DMS153 treated with DMSO at 0.1 percent for 48 hours (cell line): ENCODE measurements at regions not wholly inside any gene's neighbourhood (a gene's known extent, or its start where the extent isn't known, plus 50 kb on each side); places are given as distances from the start of the nearest gene placed in this dataset.

Experiments used
- DNase-seq: peaks from one replicate; lab custom pipeline; 2025; ENCODE audit not compliant: unreplicated experiment; lab: John Stamatoyannopoulos, UW

DNA sequence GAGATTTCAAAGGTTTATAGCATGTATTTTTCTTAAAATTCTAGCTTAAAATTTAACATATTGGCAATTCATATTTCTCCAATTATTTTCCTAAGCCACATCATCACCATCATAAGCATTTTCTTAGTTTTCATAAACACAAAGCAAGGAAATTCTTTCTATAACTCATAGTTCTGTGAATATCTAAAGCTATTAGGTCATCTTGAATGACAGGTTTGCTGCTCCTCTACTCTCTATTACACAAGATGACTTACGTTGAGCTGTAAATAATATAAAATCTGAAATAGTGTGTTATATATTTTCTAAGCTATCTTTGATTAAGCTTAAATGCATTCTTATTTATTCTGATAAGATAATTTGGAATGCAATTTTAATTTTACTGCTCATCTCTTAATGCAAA is 984.6 kb upstream of the CNTNAP5 start:
- DNase-seq: no peak

DNA sequence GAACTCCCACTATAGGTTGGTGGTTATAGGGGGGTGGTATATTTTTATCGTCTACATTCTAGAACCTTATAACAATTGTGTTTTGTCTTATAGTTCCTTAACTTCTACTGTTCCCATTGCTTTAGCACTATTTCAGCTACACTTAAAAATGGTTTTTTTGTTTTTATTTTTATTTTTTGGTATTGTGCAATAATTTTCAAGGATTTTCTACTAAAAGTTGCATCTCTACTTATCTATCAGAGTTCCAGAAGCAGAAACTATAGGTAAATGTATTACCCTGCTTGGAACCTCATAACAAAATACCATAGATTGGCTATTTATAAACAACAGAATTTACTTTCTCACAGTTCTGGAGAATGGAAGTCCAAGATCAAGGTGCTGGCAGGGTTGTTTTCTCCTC is 981.6 kb upstream of the CNTNAP5 start:
- DNase-seq: no peak

- no peak for DNase-seq
Measured at GRCh38 chr2:123045713-123046112, 979.4 kb upstream of the CNTNAP5 start.

GRCh38 chr2:123047186-123047585 is 977.9 kb upstream of the CNTNAP5 start:
- DNase-seq: no peak

- DNase-seq: no peak
Measured at GRCh38 chr2:123051136-123051535, 974.0 kb upstream of the CNTNAP5 start.

DNA sequence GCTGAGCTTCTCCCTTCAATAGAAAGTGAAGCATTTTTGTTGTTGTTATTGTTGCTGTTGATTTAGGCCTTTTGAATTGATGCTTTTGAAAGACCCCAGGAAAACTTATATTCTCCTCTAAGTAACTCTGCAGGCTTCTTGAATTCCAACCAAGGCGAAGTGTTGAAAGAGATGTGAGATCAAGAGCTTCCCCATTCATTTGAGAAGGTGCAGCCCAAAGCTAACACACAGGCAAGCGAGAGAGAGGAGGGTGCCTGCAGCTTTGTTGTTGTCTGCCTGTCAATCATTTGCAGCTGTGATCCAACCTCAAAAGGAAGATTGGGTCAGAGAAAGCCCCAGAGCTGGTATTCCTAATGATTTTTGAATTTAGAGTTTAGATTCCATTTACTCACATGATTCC is 963.6 kb upstream of the CNTNAP5 start:
- DNase-seq: no peak

GRCh38 chr2:123073371-123073770 is 951.7 kb upstream of the CNTNAP5 start:
- no peak for DNase-seq

DNA sequence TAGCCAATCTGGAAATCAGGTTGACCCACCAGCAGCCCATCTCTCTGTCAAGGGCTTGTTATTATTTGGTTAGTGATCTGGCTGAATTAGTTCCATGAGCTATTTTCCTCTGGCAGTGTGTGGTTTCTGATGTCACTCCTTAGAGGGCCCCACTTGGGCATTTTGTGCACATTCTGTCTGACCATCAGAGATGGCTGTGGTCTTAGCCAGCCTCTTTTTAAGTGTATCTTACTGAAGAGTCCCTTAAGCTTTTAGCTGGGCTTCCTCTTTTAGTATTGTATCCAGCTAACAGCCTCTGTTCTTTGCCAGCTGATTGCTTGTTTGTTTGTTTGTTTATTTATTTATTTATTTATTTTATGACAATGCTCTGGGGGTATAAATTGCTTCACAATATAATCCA is 951.1 kb upstream of the CNTNAP5 start:
- no peak for DNase-seq

GRCh38 chr2:123077101-123077500 is 948.0 kb upstream of the CNTNAP5 start:
- no peak for DNase-seq

GRCh38 chr2:123080331-123080730 is 944.8 kb upstream of the CNTNAP5 start:
- DNase-seq: no peak

DNA sequence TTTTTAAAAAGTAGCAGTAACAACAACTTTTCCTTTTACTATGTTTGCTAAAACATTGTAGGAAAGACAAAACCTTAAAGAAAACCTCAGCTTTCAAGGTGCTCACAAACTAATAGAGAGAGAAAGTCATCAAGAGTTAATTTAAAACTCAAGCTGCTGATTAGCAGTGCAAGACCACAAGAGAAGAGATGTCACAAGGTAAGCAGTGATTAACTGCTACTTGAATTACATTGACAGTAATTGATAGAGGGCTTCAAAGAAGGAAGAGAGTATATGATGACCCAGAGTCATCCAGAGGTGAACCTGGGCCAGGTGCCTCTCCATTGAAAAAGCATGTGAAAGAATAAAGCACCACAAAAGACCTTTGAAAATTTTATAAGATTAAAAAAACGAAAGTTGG is 939.6 kb upstream of the CNTNAP5 start:
- DNase-seq: no peak

DNA sequence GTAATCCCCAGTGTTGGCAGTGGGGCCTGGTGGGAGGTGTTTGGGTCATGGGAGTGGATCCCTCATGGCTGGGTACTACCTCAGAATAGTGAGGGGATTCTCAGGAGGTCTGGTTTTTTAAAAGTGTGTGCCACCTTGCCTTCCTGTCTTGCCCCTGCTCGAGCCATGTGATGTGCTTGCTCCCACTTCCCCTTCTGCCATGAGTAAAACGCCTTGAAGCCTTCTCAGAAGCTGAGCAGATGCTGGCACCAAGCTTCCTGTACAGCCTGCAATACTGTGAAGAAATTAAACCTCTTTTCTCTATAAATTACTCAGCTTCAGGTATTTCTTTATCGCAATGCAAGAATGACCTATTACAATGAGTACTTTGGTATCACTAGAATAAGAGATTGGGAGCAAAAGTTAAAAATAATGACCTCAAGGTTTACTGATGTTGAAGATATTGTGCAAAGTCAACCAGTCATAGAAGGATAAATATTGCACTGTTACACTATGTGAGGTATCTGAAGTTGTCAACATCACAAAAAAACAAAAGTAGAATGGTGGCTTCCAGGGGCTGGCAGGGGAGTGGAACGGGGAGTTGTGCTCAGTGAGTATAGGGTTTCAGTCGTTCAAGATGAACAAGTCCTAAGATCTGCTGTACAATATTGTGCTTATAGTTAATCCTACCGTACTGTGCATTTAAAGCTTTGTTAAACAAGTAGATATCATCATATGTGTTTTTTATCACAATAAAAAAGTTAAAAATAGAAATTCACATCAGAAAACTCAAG is 938.3 kb upstream of the CNTNAP5 start:
- DNase-seq: no peak

- DNase-seq: no peak
Measured at GRCh38 chr2:123091471-123091870, 933.6 kb upstream of the CNTNAP5 start.

GRCh38 chr2:123093199-123093598 is 931.9 kb upstream of the CNTNAP5 start:
- no peak for DNase-seq

GRCh38 chr2:123095219-123095835 is 929.8 kb upstream of the CNTNAP5 start:
- no peak for DNase-seq

GRCh38 chr2:123098619-123099018 is 926.5 kb upstream of the CNTNAP5 start:
- DNase-seq: no peak

GRCh38 chr2:123101434-123101833 is 923.7 kb upstream of the CNTNAP5 start:
- no peak for DNase-seq

GRCh38 chr2:123103902-123104301 is 921.2 kb upstream of the CNTNAP5 start:
- DNase-seq: no peak

DNA sequence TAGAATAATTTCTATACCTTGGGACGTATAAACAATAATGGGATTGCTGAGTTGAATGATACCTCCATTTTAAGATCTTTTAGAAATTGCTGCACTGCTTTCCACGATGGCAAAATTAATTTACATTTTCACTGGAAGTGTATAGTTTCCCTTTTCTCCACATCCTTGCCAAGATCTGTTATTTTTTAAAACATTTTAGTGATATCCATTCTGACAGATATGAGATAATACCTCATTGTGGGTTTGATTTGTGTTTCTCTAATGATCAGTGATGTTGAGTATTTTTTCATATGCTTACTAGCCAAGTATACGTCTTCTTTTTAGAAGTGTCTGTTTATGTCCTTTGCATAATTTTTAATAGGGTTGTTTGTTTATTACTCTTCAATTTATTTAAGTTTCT is 908.5 kb upstream of the CNTNAP5 start:
- DNase-seq: no peak

DNA sequence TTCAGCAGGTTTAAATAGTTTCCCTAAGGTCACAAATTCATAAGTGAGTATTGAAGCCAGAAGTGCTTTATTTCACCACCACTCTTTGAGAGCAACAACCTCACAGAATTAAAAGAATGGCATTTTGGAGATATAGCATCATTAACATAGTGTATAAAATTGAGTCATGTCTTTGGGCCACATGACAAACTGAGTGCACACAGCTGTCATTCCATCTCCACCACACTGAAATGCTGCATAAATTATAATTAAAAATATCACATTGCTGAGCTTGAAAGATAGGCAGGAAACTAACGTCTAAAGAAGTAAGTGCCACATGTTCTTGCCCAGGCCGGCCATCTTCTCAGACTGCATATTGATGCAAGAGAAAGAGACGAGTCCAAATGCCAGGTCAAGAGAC is 897.9 kb upstream of the CNTNAP5 start:
- DNase-seq: no peak

GRCh38 chr2:123128951-123129350 is 896.1 kb upstream of the CNTNAP5 start:
- DNase-seq: no peak

DNA sequence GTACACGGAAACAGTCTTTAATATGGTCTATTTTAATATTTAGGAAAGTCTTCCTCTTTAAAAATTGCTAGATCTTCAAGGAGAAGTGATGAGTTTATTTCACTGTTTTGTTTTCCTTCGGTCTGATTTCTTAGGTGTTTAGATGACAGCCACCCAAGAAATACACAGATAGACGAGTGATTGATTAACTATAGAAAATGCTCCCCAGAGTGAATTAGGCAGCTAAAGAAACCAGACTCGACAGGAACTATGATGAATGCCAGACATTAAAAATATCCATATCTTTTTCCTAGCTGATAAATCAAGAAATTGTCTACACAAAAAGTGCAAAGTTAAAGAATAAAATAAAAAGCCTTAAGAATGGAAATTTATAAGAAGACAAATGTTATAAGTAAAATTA is 888.7 kb upstream of the CNTNAP5 start:
- DNase-seq: no peak

DNA sequence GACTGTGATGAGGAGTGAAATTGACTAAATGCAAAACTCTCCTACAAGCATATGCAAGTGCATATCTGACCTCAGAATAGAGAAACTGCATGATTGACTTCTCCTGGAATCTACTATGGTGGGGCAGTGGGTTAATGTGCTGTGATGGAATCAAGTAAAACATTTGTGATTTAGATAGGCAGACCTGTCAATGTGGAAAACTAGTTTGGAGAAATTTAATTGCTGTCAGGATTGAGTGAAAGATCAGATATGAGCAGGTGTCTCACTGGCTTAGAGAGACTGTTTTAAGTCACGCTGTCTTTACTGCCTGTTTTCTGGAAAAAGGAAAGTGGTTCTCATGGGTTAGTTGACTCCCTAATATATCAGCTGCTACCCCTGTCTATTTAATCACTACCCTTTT is 881.0 kb upstream of the CNTNAP5 start:
- no peak for DNase-seq
